IMR-90 (cell line): ENCODE measurements at regions not wholly inside any gene's neighbourhood (a gene's known extent, or its start where the extent isn't known, plus 50 kb on each side); places are given as distances from the start of the nearest gene placed in this dataset.

Experiments
- CTCF ChIP-seq: conservative IDR thresholded peaks from 2 replicates; pipeline ENCODE4 v1.5.1; 2012; ENCODE audit warnings: mild to moderate bottlenecking, low read depth, low read length, improper control_type of control experiment
- POLR2A ChIP-seq: IDR thresholded peaks from 2 replicates; pipeline ENCODE4 v1.6.1; 2012; ENCODE audit warnings: mild to moderate bottlenecking, low read depth, low read length
- RAD21 ChIP-seq: IDR thresholded peaks from 2 replicates; pipeline ENCODE4 v1.6.1; 2012; ENCODE audit warnings: low read length, improper control_type of control experiment

- TF ChIP-seq CTCF (no peak), POLR2A (no peak), RAD21 (no peak)
Measured at GRCh38 chr6:97656706-97657350, 373.8 kb upstream of the MMS22L start.
